Keratinocyte (primary cell): ENCODE measurements at regions not wholly inside any gene's neighbourhood (a gene's known extent, or its start where the extent isn't known, plus 50 kb on each side); places are given as distances from the start of the nearest gene placed in this dataset.
"Not testable (repeated sequence)": the region's sequence is repeated elsewhere in the genome, so short reads cannot be mapped to it uniquely, and the experiment has no call there.

Experiments used
- EZH2 ChIP-seq: IDR thresholded peaks from one replicate; pipeline ENCODE4 v1.6.1; 2012; ENCODE audit warnings: inconsistent platforms, mild to moderate bottlenecking, low read length, moderate library complexity
- TF ChIP-seq, protein P1 (sequence below), 3 experiments: IDR thresholded peaks in 1 of 3; conservative IDR thresholded peaks in 1 of 3; optimal IDR thresholded peaks in 1 of 3; 2 replicates in 2 of 3; 3 replicates in 1 of 3; pipeline versions ENCODE3 to v1.5.1; 2011; ENCODE audit warnings: low read length in 3 of 3, mild to moderate bottlenecking in 3 of 3, moderate library complexity in 2 of 3, control low read depth in 1 of 3, inconsistent platforms in 1 of 3; ENCODE audit not compliant: insufficient read depth in 2 of 3; ENCODE audit errors: extremely low read depth in 1 of 3

DNA sequence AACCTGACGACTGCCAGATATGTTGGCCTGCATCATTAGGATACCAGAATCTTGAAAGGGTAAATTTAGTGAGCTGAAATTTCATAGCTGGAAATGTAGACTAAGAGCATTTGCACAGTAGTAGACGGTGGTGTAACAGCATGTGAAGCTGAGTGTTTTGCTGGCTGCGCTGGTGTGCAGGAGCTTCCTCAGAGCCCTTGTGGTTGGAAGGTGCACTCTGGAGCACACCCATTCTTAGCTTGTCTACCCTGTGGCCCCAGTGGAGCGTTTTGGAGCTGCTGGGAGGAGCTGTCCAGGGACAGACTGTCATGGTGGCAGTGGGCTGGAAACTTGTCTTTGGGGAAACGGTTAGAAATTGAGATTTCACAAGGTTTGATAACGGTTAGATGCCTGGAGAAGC is 82.8 kb downstream of the NPIPB11 start:
- TF ChIP-seq, protein P1, sequence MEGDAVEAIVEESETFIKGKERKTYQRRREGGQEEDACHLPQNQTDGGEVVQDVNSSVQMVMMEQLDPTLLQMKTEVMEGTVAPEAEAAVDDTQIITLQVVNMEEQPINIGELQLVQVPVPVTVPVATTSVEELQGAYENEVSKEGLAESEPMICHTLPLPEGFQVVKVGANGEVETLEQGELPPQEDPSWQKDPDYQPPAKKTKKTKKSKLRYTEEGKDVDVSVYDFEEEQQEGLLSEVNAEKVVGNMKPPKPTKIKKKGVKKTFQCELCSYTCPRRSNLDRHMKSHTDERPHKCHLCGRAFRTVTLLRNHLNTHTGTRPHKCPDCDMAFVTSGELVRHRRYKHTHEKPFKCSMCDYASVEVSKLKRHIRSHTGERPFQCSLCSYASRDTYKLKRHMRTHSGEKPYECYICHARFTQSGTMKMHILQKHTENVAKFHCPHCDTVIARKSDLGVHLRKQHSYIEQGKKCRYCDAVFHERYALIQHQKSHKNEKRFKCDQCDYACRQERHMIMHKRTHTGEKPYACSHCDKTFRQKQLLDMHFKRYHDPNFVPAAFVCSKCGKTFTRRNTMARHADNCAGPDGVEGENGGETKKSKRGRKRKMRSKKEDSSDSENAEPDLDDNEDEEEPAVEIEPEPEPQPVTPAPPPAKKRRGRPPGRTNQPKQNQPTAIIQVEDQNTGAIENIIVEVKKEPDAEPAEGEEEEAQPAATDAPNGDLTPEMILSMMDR (optimal IDR thresholded peaks at IDR 0.05 in 1 of 3, IDR thresholded peaks at IDR 0.05 in 1 of 3, conservative IDR thresholded peaks at IDR 0.05 in 1 of 3; ENCODE audit: extremely low read depth in 1 of 3, insufficient read depth in 2 of 3, low read length in 3 of 3): not testable (repeated sequence)
- TF ChIP-seq EZH2: not testable (repeated sequence)
